ENCODE measurements at regions not wholly inside any gene's neighbourhood (a gene's known extent, or its start where the extent isn't known, plus 50 kb on each side); places are given as distances from the start of the nearest gene placed in this dataset.
A peak's percentile ranks its signal among the peaks of the same experiment; 100 is the strongest.
"Not testable (repeated sequence)": the region's sequence is repeated elsewhere in the genome, so short reads cannot be mapped to it uniquely, and the experiment has no call there.

DNA sequence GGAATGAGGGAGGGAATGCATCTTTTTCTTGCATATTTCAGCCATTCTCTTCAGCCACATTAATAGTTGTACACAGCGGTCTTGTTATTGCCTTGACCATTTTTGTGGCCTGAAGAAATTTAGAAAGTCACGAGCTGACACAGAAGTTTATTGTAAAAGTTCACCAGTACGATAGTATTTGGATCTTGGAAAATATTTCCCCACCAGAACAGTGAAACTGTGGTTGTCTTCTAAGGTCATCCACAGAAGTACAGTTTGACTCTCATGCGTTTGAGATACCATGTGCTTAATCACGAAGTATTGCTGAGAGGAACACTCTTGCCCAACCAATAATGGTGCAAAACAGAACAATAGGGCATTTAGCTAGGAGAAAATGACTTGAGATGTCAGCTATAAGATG, 409.2 kb upstream of the AMELY start:
- Histone ChIP-seq H3K9me3 (replicated peaks) (no peaks in the 10 kb centered on the region), H3K27me3 (ENCODE audit: low read depth) (no peaks in the 10 kb centered on the region), H3K4me1 (peaks cover 13% of the 10 kb centered on the region), H3K27ac (replicated peaks) (no peak overlapping the region), H3K4me3 (no peak overlapping the region), H3K36me3 (no peaks in the 10 kb centered on the region)
- DNase-seq = no peak
- TF ChIP-seq, protein P1, sequence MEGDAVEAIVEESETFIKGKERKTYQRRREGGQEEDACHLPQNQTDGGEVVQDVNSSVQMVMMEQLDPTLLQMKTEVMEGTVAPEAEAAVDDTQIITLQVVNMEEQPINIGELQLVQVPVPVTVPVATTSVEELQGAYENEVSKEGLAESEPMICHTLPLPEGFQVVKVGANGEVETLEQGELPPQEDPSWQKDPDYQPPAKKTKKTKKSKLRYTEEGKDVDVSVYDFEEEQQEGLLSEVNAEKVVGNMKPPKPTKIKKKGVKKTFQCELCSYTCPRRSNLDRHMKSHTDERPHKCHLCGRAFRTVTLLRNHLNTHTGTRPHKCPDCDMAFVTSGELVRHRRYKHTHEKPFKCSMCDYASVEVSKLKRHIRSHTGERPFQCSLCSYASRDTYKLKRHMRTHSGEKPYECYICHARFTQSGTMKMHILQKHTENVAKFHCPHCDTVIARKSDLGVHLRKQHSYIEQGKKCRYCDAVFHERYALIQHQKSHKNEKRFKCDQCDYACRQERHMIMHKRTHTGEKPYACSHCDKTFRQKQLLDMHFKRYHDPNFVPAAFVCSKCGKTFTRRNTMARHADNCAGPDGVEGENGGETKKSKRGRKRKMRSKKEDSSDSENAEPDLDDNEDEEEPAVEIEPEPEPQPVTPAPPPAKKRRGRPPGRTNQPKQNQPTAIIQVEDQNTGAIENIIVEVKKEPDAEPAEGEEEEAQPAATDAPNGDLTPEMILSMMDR (IDR thresholded peaks at IDR 0.05; ENCODE audit: borderline replicate concordance) = no peak
- intact Hi-C loops (cut with micrococcal nuclease) = no loop called here

GRCh38 chrY:7320171-7320570, 408.6 kb upstream of the AMELY start:
- H3K27ac ChIP-seq (replicated peaks); intact Hi-C loops (cut with micrococcal nuclease); DNase-seq: not testable (repeated sequence)

DNA sequence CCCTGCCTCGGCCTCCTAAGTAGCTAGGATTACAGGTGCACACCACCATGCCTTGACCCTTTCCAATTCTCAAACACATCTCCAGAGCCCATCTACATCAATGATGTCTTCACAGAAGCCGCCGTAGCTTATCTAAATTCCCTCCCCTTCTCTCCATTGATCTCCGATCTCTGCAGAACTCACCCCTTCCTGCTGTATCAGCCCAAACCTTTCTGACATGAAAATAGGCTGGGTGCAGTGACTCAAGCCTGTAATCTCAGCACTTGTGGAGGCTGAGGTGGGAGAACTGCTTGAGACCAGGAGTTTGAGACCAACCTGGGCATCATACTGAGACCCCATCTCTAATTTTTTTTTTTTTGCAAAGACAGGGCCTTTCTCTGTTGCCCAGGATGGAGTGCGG, 406.6 kb upstream of the AMELY start:
- no peak for DNase-seq
- intact Hi-C loops (cut with micrococcal nuclease) = no loop called here
- Histone ChIP-seq H3K27me3 (ENCODE audit: low read depth) (no peaks in the 10 kb centered on the region), H3K9me3 (replicated peaks) (no peaks in the 10 kb centered on the region), H3K36me3 (no peaks in the 10 kb centered on the region), H3K27ac (replicated peaks) (no peak overlapping the region), H3K4me3 (no peak overlapping the region), H3K4me1 (peaks cover 13% of the 10 kb centered on the region)
- TF ChIP-seq, protein P1 (IDR thresholded peaks at IDR 0.05; ENCODE audit: borderline replicate concordance) = no peak

More at GRCh38 chrY:7320171-7320570, 408.6 kb upstream of the AMELY start:
- peaks cover 13% of the 10 kb centered on the region for H3K4me1 ChIP-seq
- H3K36me3 ChIP-seq; H3K9me3 ChIP-seq (replicated peaks); H3K27me3 ChIP-seq (ENCODE audit: low read depth); H3K4me3 ChIP-seq: not testable (repeated sequence)

- no peaks in the 10 kb centered on the region for H3K36me3 ChIP-seq
- no peaks in the 10 kb centered on the region for H3K27me3 ChIP-seq (ENCODE audit: low read depth)
- no peak for DNase-seq
- no peak overlapping the region for H3K27ac ChIP-seq (replicated peaks)
- intact Hi-C loops (cut with micrococcal nuclease) = no loop called here
- H3K4me1 ChIP-seq = peaks cover 13% of the 10 kb centered on the region
- TF ChIP-seq, protein P1 (IDR thresholded peaks at IDR 0.05; ENCODE audit: borderline replicate concordance) = no peak
- no peaks in the 10 kb centered on the region for H3K9me3 ChIP-seq (replicated peaks)
- H3K4me3 ChIP-seq = no peak overlapping the region
These were observed 406.0 kb upstream of the AMELY start for GRCh38 chrY:7317571-7317970.

DNA sequence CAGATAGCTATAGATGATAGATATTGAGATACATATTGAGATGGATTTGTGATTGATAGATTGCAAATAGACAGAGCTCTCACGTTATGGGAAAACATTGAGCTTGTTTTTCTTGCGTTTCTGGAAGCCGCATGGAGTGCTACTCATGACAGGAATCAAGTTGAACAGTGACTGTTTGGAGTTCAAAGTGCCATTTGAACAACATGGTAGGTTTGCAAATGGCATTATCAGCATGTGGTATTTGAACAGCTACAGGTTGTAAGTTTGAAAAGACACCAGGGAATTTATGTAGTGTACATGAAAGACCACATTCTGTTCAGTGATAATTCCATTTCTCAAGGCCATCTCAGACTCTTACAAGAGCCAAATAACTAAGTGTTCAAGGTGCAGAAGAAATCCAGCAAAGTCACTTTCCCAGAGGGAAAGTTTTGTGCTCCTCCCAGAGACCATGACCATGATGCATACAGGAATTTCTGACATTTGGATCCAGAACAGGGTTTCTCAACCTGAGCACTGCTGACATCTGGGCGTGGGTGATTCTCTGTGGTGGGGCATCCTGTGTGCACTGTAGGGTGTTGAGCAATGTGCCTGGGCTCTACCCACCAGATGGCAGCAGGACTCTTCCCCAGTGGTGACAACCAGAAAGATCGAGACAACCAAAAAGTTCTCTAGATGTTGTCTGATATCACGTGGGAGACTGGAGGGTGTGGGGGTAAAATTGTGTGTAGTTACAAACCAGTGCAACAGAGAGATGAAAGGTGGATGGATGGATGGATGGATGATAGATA, 399.1 kb upstream of the AMELY start:
- TF ChIP-seq, protein P1 (IDR thresholded peaks at IDR 0.05; ENCODE audit: borderline replicate concordance) = peak; percentile 14
- no peaks in the 10 kb centered on the region for H3K27me3 ChIP-seq (ENCODE audit: low read depth)
- intact Hi-C loops (cut with micrococcal nuclease) = no loop called here
- no peak for DNase-seq
- H3K4me1 ChIP-seq = peaks cover 21% of the 10 kb centered on the region
- peaks cover 4% of the 10 kb centered on the region for H3K36me3 ChIP-seq
- no peak overlapping the region for H3K27ac ChIP-seq (replicated peaks)
- H3K4me3 ChIP-seq = no peak overlapping the region
- no peaks in the 10 kb centered on the region for H3K9me3 ChIP-seq (replicated peaks)

- intact Hi-C loops (cut with micrococcal nuclease) = no loop called here
- TF ChIP-seq, protein P1 (IDR thresholded peaks at IDR 0.05; ENCODE audit: borderline replicate concordance) = no peak
- no peak for DNase-seq
These were observed 397.3 kb upstream of the AMELY start for GRCh38 chrY:7308816-7309215.

More at GRCh38 chrY:7308816-7309215, 397.3 kb upstream of the AMELY start:
- peaks cover 21% of the 10 kb centered on the region for H3K4me1 ChIP-seq
- H3K27me3 ChIP-seq (ENCODE audit: low read depth) = no peaks in the 10 kb centered on the region
- no peak overlapping the region for H3K27ac ChIP-seq (replicated peaks)
- no peak overlapping the region for H3K4me3 ChIP-seq
- no peaks in the 10 kb centered on the region for H3K9me3 ChIP-seq (replicated peaks)
- H3K36me3 ChIP-seq = peaks cover 19% of the 10 kb centered on the region
